Caco-2 (cell line): ENCODE measurements at regions not wholly inside any gene's neighbourhood (a gene's known extent, or its start where the extent isn't known, plus 50 kb on each side); places are given as distances from the start of the nearest gene placed in this dataset.

ENCODE experiments used
- BruUV-seq: library from RNA; stranded (reverse); fragments of 400-500 nt; replicated peaks from 2 replicates; lab custom pipeline; 2021; lab: Mats Ljungman, UMichigan
- CTCF ChIA-PET: fragments of 300-600 bp; sonication (Branson Sonifier 250); formaldehyde crosslinking; loops from one replicate; lab custom pipeline; 2022; ENCODE audit warnings: antibody characterized with exemption; lab: Charles Lee
- POLR2A ChIA-PET: fragments of 300-600 bp; sonication (Branson Sonifier 250); formaldehyde crosslinking; loops from one replicate; lab custom pipeline; 2022; ENCODE audit warnings: antibody characterized with exemption; lab: Charles Lee
- DNase-seq, 2 experiments: peaks; one replicate each; pipeline versions ENCODE4 v3.0.0 to v3.0.0-alpha.2; 2020 to 2022
- H3K27me3 ChIP-seq: replicated peaks from 2 replicates; pipeline ENCODE4 v1.6.0; 2011; ENCODE audit warnings: low read length; ENCODE audit not compliant: control insufficient read depth, insufficient read depth
- H3K36me3 ChIP-seq: 2 replicates; pipeline ENCODE4 v1.5.1; 2011; ENCODE audit warnings: low read length; ENCODE audit not compliant: control insufficient read depth, insufficient read depth
- H3K4me1 ChIP-seq: fragments of 250-450 bp; sonication (Bioruptor Pico); 2 replicates; pipeline ENCODE4 v1.5.1; 2020; ENCODE audit warnings: mild to moderate bottlenecking
- H3K4me3 ChIP-seq: 2 replicates; pipeline ENCODE4 v1.5.1; 2011; ENCODE audit warnings: low read depth, mild to moderate bottlenecking, control low read depth, low read length
- H3K9me3 ChIP-seq: fragments of 250-450 bp; sonication (Bioruptor Pico); 2 replicates; pipeline ENCODE4 v1.5.1; 2020; ENCODE audit warnings: mild to moderate bottlenecking, moderate library complexity
- H3K27ac Mint-ChIP-seq: one replicate; pipeline ENCODE4 v1.8.0; 2022; ENCODE audit warnings: mixed read lengths; ENCODE audit not compliant: unreplicated experiment
- H3K27me3 Mint-ChIP-seq: one replicate; pipeline ENCODE4 v1.8.0; 2022; ENCODE audit warnings: mixed read lengths; ENCODE audit not compliant: insufficient read depth, unreplicated experiment
- H3K36me3 Mint-ChIP-seq: one replicate; pipeline ENCODE4 v1.8.0; 2022; ENCODE audit warnings: mild to moderate bottlenecking, mixed read lengths; ENCODE audit not compliant: insufficient read depth, unreplicated experiment
- H3K4me1 Mint-ChIP-seq: one replicate; pipeline ENCODE4 v1.8.0; 2022; ENCODE audit warnings: low read depth, mixed read lengths; ENCODE audit not compliant: unreplicated experiment
- H3K4me3 Mint-ChIP-seq: one replicate; pipeline ENCODE4 v1.8.0; 2022; ENCODE audit warnings: mild to moderate bottlenecking, moderate library complexity, mixed read lengths; ENCODE audit not compliant: unreplicated experiment
- H3K9me3 Mint-ChIP-seq: one replicate; pipeline ENCODE4 v1.8.0; 2022; ENCODE audit warnings: mixed read lengths; ENCODE audit not compliant: unreplicated experiment
- intact Hi-C: fragments of 100-400 bp; cut with micrococcal nuclease; formaldehyde crosslinking; loops from one replicate; pipeline ENCODE4 v1.10.0; 2022; ENCODE audit not compliant: unreplicated experiment
- TF ChIP-seq, protein P1 (sequence below), 2 experiments: fragments of 200-600 bp in 1 of 2; IDR thresholded peaks; 1 replicate in 1 of 2; 2 replicates in 1 of 2; pipeline versions ENCODE4 v1.5.1 to v1.8.0; 2011 to 2022; ENCODE audit warnings: antibody characterized with exemption in 1 of 2, control low read depth in 1 of 2, inconsistent platforms in 1 of 2, low read depth in 1 of 2, low read length in 1 of 2, mild to moderate bottlenecking in 1 of 2, moderate library complexity in 1 of 2; ENCODE audit not compliant: insufficient read depth in 1 of 2, severe bottlenecking in 1 of 2, unreplicated experiment in 1 of 2

DNA sequence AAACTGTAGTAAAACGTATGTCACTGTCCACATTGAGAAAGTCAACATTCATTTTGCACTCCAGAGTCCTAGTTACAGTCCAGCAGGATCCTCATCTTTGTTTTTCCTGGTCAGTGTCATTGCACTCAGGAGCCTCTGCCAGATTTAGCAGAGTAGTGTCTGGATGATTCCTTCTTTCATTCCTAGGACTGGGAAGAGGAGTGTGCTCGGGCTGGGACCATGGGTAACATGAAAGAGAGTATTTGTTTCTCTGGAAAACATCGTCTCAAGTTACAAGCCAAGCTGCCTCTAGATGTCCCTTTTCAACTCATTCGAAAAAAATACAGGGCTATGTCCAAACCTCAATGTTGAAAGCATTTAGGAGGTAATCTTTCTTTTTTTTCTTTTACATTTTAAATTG is 69.9 kb upstream of the TNIP3 start:
- no peaks in the 10 kb centered on the region for H3K4me1 Mint-ChIP-seq
- H3K4me1 ChIP-seq, result no peaks in the 10 kb centered on the region
- no peaks in the 10 kb centered on the region for H3K36me3 Mint-ChIP-seq
- H3K9me3 ChIP-seq, result no peaks in the 10 kb centered on the region
- ChIA-PET POLR2A (no interaction called here), CTCF (no interaction called here)
- H3K36me3 ChIP-seq, result no peaks in the 10 kb centered on the region
- H3K27me3 Mint-ChIP-seq, result no peaks in the 10 kb centered on the region
- no peak overlapping the region for H3K4me3 ChIP-seq
- no TSS peak for BruUV-seq
- H3K27me3 ChIP-seq, result no peaks in the 10 kb centered on the region
- H3K27ac Mint-ChIP-seq, result no peak overlapping the region
- DNase-seq, result no peak
- H3K9me3 Mint-ChIP-seq, result no peaks in the 10 kb centered on the region
- no peak overlapping the region for H3K4me3 Mint-ChIP-seq
- intact Hi-C loops, result no loop called here
- TF ChIP-seq, protein P1, sequence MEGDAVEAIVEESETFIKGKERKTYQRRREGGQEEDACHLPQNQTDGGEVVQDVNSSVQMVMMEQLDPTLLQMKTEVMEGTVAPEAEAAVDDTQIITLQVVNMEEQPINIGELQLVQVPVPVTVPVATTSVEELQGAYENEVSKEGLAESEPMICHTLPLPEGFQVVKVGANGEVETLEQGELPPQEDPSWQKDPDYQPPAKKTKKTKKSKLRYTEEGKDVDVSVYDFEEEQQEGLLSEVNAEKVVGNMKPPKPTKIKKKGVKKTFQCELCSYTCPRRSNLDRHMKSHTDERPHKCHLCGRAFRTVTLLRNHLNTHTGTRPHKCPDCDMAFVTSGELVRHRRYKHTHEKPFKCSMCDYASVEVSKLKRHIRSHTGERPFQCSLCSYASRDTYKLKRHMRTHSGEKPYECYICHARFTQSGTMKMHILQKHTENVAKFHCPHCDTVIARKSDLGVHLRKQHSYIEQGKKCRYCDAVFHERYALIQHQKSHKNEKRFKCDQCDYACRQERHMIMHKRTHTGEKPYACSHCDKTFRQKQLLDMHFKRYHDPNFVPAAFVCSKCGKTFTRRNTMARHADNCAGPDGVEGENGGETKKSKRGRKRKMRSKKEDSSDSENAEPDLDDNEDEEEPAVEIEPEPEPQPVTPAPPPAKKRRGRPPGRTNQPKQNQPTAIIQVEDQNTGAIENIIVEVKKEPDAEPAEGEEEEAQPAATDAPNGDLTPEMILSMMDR (IDR thresholded peaks at IDR 0.05; ENCODE audit: insufficient read depth in 1 of 2, low read depth in 1 of 2, low read length in 1 of 2, severe bottlenecking in 1 of 2, unreplicated experiment in 1 of 2), result no peak

DNA sequence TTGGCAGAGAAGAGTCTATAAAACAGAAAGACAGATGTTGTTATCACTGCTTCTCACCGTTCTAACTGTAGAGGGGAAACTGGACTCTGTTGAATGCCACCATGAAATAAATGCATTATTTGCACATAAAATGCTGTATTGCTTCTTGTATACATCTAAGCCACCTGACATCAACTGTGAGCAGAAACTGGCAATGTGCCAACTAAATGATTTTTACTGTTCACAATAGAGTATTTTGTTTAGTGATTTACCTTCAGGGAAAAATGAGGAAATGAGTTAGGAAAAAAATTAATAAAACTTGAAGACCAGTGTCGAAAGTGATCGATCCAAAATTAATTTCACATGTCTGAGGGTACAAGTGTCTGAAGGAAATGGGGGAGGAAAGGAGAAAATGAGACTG is 65.9 kb upstream of the TNIP3 start:
- intact Hi-C loops, result no loop called here
- no peaks in the 10 kb centered on the region for H3K9me3 ChIP-seq
- Mint-ChIP-seq H3K36me3 (no peaks in the 10 kb centered on the region), H3K27me3 (no peaks in the 10 kb centered on the region), H3K9me3 (no peaks in the 10 kb centered on the region), H3K4me3 (no peak overlapping the region), H3K27ac (no peak overlapping the region), H3K4me1 (peaks cover 7% of the 10 kb centered on the region)
- H3K27me3 ChIP-seq, result no peaks in the 10 kb centered on the region
- TF ChIP-seq, protein P1 (IDR thresholded peaks at IDR 0.05; ENCODE audit: insufficient read depth in 1 of 2, low read depth in 1 of 2, low read length in 1 of 2, severe bottlenecking in 1 of 2, unreplicated experiment in 1 of 2), result no peak
- no TSS peak for BruUV-seq
- POLR2A ChIA-PET, result no interaction called here
- no peaks in the 10 kb centered on the region for H3K36me3 ChIP-seq
- no peak overlapping the region for H3K4me3 ChIP-seq
- CTCF ChIA-PET, result no interaction called here
- no peak for DNase-seq
- H3K4me1 ChIP-seq, result peaks cover 14% of the 10 kb centered on the region; the same call in 1 of the 2 replicates

DNA sequence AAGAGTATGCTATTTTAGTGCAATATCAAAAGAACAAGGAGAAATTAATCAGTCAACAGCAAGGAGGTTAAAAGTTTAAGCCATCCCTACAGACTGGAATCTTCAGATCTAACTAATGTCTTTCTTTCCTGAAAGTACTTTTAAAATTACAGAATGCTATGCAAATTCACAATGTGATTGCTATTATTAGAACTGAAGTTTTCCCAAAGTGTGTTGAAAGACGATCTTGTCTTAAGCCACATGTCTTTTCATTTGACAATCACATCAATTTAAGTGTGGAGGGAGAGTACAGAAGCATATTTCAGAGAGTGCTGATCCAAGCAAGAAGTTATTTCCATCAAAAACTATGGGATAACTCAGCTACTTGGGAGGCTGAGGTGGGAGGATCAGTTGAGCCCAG is 64.7 kb upstream of the TNIP3 start:
- Mint-ChIP-seq H3K27me3 (no peaks in the 10 kb centered on the region), H3K27ac (no peak overlapping the region), H3K36me3 (no peaks in the 10 kb centered on the region), H3K9me3 (no peaks in the 10 kb centered on the region), H3K4me1 (peaks cover 7% of the 10 kb centered on the region), H3K4me3 (no peak overlapping the region)
- Histone ChIP-seq H3K4me3 (no peak overlapping the region), H3K4me1 (peaks cover 14% of the 10 kb centered on the region; the same call in 1 of the 2 replicates), H3K9me3 (no peaks in the 10 kb centered on the region), H3K36me3 (no peaks in the 10 kb centered on the region), H3K27me3 (no peaks in the 10 kb centered on the region)
- DNase-seq, result no peak
- ChIA-PET POLR2A (no interaction called here), CTCF (no interaction called here)
- TF ChIP-seq, protein P1 (IDR thresholded peaks at IDR 0.05; ENCODE audit: insufficient read depth in 1 of 2, low read depth in 1 of 2, low read length in 1 of 2, severe bottlenecking in 1 of 2, unreplicated experiment in 1 of 2), result no peak
- BruUV-seq, result no TSS peak
- intact Hi-C loops, result no loop called here
